AG09319 (cell line): ENCODE measurements at regions not wholly inside any gene's neighbourhood (a gene's known extent, or its start where the extent isn't known, plus 50 kb on each side); places are given as distances from the start of the nearest gene placed in this dataset.

Source experiments
- DNase-seq: peaks from one replicate; pipeline ENCODE4 v3.0.0-alpha.2; 2010; ENCODE audit warnings: low read depth; ENCODE audit errors: extremely low read depth
- CTCF ChIP-seq: IDR thresholded peaks from 2 replicates; pipeline ENCODE4 v1.5.1; 2011; ENCODE audit warnings: low read depth, mild to moderate bottlenecking, inconsistent platforms, low read length, moderate library complexity

GRCh38 chr10:123587110-123587509 is 79.0 kb upstream of the GPR26 start:
- DNase-seq = no peak
- TF ChIP-seq CTCF = no peak

GRCh38 chr10:123588386-123588914 is 77.7 kb upstream of the GPR26 start:
- no peak for DNase-seq
- TF ChIP-seq CTCF = no peak

GRCh38 chr10:123595661-123596060 is 70.5 kb upstream of the GPR26 start:
- TF ChIP-seq CTCF = no peak

GRCh38 chr10:123597676-123598075 is 68.5 kb upstream of the GPR26 start:
- TF ChIP-seq CTCF = no peak
- no peak for DNase-seq

More at GRCh38 chr10:123595661-123596060, 70.5 kb upstream of the GPR26 start:
- DNase-seq = no peak

GRCh38 chr10:123599366-123599849 is 66.7 kb upstream of the GPR26 start:
- DNase-seq = no peak
- TF ChIP-seq CTCF = no peak

- DNase-seq = no peak
- no peak for TF ChIP-seq CTCF
These were observed 66.0 kb upstream of the GPR26 start for GRCh38 chr10:123600177-123600576.

GRCh38 chr10:123603130-123603529 is 63.0 kb upstream of the GPR26 start:
- no peak for TF ChIP-seq CTCF

More at GRCh38 chr10:123603130-123603529, 63.0 kb upstream of the GPR26 start:
- DNase-seq = no peak
